HEK293 (cell line): ENCODE measurements at regions not wholly inside any gene's neighbourhood (a gene's known extent, or its start where the extent isn't known, plus 50 kb on each side); places are given as distances from the start of the nearest gene placed in this dataset.

ENCODE experiments used
- GFI1B ChIP-seq: fragments of 450-650 bp; formaldehyde crosslinking; IDR thresholded peaks from 2 replicates; pipeline ENCODE4 v1.5.1; 2016; ENCODE audit warnings: missing biosample characterization, missing genetic modification characterization
- GLI2 ChIP-seq: fragments of 450-650 bp; formaldehyde crosslinking; IDR thresholded peaks from 2 replicates; pipeline ENCODE4; 2017; ENCODE audit warnings: missing biosample characterization, missing genetic modification characterization, low read depth, borderline replicate concordance
- GLI4 ChIP-seq: fragments of 450-650 bp; formaldehyde crosslinking; IDR thresholded peaks from 2 replicates; pipeline ENCODE4 v1.5.1; 2016; ENCODE audit warnings: missing biosample characterization, missing genetic modification characterization
- IKZF3 ChIP-seq: fragments of 450-650 bp; IDR thresholded peaks from 2 replicates; pipeline ENCODE4 v1.5.0; 2018; ENCODE audit warnings: missing biosample characterization, mild to moderate bottlenecking, missing genetic modification characterization, moderate library complexity
- KLF10 ChIP-seq: fragments of 450-650 bp; IDR thresholded peaks from 2 replicates; pipeline ENCODE4 v1.5.1; 2018; ENCODE audit warnings: missing biosample characterization, mild to moderate bottlenecking, missing genetic modification characterization
- TCF7L2 ChIP-seq: IDR thresholded peaks from 2 replicates; pipeline ENCODE4 v1.6.1; 2011; ENCODE audit warnings: low read depth, mild to moderate bottlenecking, inconsistent platforms, low read length, moderate library complexity, borderline replicate concordance
- WT1 ChIP-seq: fragments of 450-650 bp; formaldehyde crosslinking; IDR thresholded peaks from 2 replicates; pipeline ENCODE4 v1.5.1; 2016; ENCODE audit warnings: missing biosample characterization, missing genetic modification characterization
- ZBTB1 ChIP-seq: fragments of 450-650 bp; formaldehyde crosslinking; IDR thresholded peaks from 2 replicates; pipeline ENCODE4 v1.5.1; 2016; ENCODE audit warnings: missing biosample characterization, missing genetic modification characterization
- ZBTB7A ChIP-seq: fragments of 450-650 bp; formaldehyde crosslinking; IDR thresholded peaks from 2 replicates; pipeline ENCODE4 v1.5.1; 2016; ENCODE audit warnings: low read depth, missing biosample characterization, missing genetic modification characterization
- ZNF112 ChIP-seq: fragments of 450-650 bp; formaldehyde crosslinking; IDR thresholded peaks from 2 replicates; pipeline ENCODE4 v1.5.0; 2017; ENCODE audit warnings: missing biosample characterization, missing genetic modification characterization
- ZNF114 ChIP-seq: fragments of 450-650 bp; formaldehyde crosslinking; IDR thresholded peaks from 2 replicates; pipeline ENCODE4 v1.5.0; 2017; ENCODE audit warnings: missing biosample characterization, missing genetic modification characterization
- ZNF138 ChIP-seq: fragments of 450-650 bp; formaldehyde crosslinking; IDR thresholded peaks from 2 replicates; pipeline ENCODE4 v1.5.1; 2016; ENCODE audit warnings: missing biosample characterization, missing genetic modification characterization, borderline replicate concordance
- ZNF140 ChIP-seq: fragments of 450-650 bp; formaldehyde crosslinking; IDR thresholded peaks from 2 replicates; pipeline ENCODE4 v1.5.1; 2016; ENCODE audit warnings: missing biosample characterization, missing genetic modification characterization
- ZNF16 ChIP-seq: fragments of 450-650 bp; formaldehyde crosslinking; IDR thresholded peaks from 2 replicates; pipeline ENCODE4 v1.5.1; 2016; ENCODE audit warnings: low read depth, missing biosample characterization, missing genetic modification characterization
- ZNF174 ChIP-seq: fragments of 450-650 bp; formaldehyde crosslinking; IDR thresholded peaks from 2 replicates; pipeline ENCODE4 v1.5.0; 2017; ENCODE audit warnings: missing biosample characterization, mild to moderate bottlenecking, missing genetic modification characterization
- ZNF202 ChIP-seq: fragments of 450-650 bp; formaldehyde crosslinking; IDR thresholded peaks from 2 replicates; pipeline ENCODE4 v1.5.1; 2016; ENCODE audit warnings: missing biosample characterization, missing genetic modification characterization, borderline replicate concordance
- ZNF221 ChIP-seq: fragments of 450-650 bp; formaldehyde crosslinking; IDR thresholded peaks from 2 replicates; pipeline ENCODE4 v1.5.1; 2017; ENCODE audit warnings: missing biosample characterization, missing genetic modification characterization, borderline replicate concordance
- ZNF266 ChIP-seq: fragments of 450-650 bp; formaldehyde crosslinking; IDR thresholded peaks from 2 replicates; pipeline ENCODE4 v1.5.1; 2016; ENCODE audit warnings: missing biosample characterization, missing genetic modification characterization, low read depth
- ZNF292 ChIP-seq: fragments of 450-650 bp; formaldehyde crosslinking; IDR thresholded peaks from 2 replicates; pipeline ENCODE4 v1.5.1; 2016; ENCODE audit warnings: low read depth, missing biosample characterization, missing genetic modification characterization, borderline replicate concordance
- ZNF311 ChIP-seq: fragments of 450-650 bp; formaldehyde crosslinking; IDR thresholded peaks from 2 replicates; pipeline ENCODE4 v1.5.1; 2017; ENCODE audit warnings: missing biosample characterization, missing genetic modification characterization, borderline replicate concordance
- ZNF324 ChIP-seq: fragments of 450-650 bp; formaldehyde crosslinking; IDR thresholded peaks from 2 replicates; pipeline ENCODE4 v1.5.1; 2016; ENCODE audit warnings: missing biosample characterization, missing genetic modification characterization
- ZNF335 ChIP-seq: fragments of 450-650 bp; formaldehyde crosslinking; conservative IDR thresholded peaks from 2 replicates; pipeline ENCODE4 v1.5.1; 2016; ENCODE audit warnings: missing biosample characterization, missing genetic modification characterization
- ZNF510 ChIP-seq: fragments of 450-650 bp; formaldehyde crosslinking; IDR thresholded peaks from 2 replicates; pipeline ENCODE4 v1.5.1; 2018; ENCODE audit warnings: mild to moderate bottlenecking, missing genetic modification characterization, missing biosample characterization; ENCODE audit not compliant: insufficient replicate concordance
- ZNF585B ChIP-seq: fragments of 450-650 bp; formaldehyde crosslinking; IDR thresholded peaks from 2 replicates; pipeline ENCODE4 v1.5.1; 2016; ENCODE audit warnings: missing biosample characterization, missing genetic modification characterization
- ZNF623 ChIP-seq: fragments of 450-650 bp; formaldehyde crosslinking; IDR thresholded peaks from 2 replicates; pipeline ENCODE4 v1.5.1; 2016; ENCODE audit warnings: missing biosample characterization, missing genetic modification characterization
- ZNF664 ChIP-seq: fragments of 450-650 bp; formaldehyde crosslinking; IDR thresholded peaks from 2 replicates; pipeline ENCODE4 v1.5.1; 2016; ENCODE audit warnings: missing biosample characterization, missing genetic modification characterization
- ZNF701 ChIP-seq: fragments of 450-650 bp; formaldehyde crosslinking; IDR thresholded peaks from 2 replicates; pipeline ENCODE4 v1.5.1; 2016; ENCODE audit warnings: missing biosample characterization, missing genetic modification characterization
- ZNF747 ChIP-seq: fragments of 450-650 bp; formaldehyde crosslinking; IDR thresholded peaks from 2 replicates; pipeline ENCODE4 v1.5.1; 2016; ENCODE audit warnings: missing biosample characterization, missing genetic modification characterization
- TF ChIP-seq, protein P1 (sequence below): fragments of 450-650 bp; formaldehyde crosslinking; IDR thresholded peaks from 2 replicates; pipeline ENCODE4 v1.5.1; 2017; ENCODE audit warnings: missing biosample characterization, missing genetic modification characterization
- TF ChIP-seq, protein P2 (sequence below): fragments of 450-650 bp; formaldehyde crosslinking; IDR thresholded peaks from 2 replicates; pipeline ENCODE4 v1.5.1; 2016; ENCODE audit warnings: missing biosample characterization, missing genetic modification characterization
- TF ChIP-seq, protein P3 (sequence below): fragments of 450-650 bp; formaldehyde crosslinking; IDR thresholded peaks from 2 replicates; pipeline ENCODE4 v1.5.1; 2016; ENCODE audit warnings: missing biosample characterization, missing genetic modification characterization
- TF ChIP-seq, protein P4 (sequence below): fragments of 450-650 bp; formaldehyde crosslinking; IDR thresholded peaks from 2 replicates; pipeline ENCODE4 v1.5.1; 2016; ENCODE audit warnings: missing biosample characterization, missing genetic modification characterization
- TF ChIP-seq, protein P5 (sequence below): fragments of 450-650 bp; formaldehyde crosslinking; IDR thresholded peaks from 2 replicates; pipeline ENCODE4 v1.5.1; 2016; ENCODE audit warnings: missing biosample characterization, missing genetic modification characterization
- TF ChIP-seq, protein P6 (sequence below): sonication (generic); formaldehyde crosslinking; IDR thresholded peaks from 2 replicates; pipeline ENCODE4 v1.8.1; 2022; ENCODE audit warnings: mild to moderate bottlenecking, moderate library complexity, missing genetic modification reagents

DNA sequence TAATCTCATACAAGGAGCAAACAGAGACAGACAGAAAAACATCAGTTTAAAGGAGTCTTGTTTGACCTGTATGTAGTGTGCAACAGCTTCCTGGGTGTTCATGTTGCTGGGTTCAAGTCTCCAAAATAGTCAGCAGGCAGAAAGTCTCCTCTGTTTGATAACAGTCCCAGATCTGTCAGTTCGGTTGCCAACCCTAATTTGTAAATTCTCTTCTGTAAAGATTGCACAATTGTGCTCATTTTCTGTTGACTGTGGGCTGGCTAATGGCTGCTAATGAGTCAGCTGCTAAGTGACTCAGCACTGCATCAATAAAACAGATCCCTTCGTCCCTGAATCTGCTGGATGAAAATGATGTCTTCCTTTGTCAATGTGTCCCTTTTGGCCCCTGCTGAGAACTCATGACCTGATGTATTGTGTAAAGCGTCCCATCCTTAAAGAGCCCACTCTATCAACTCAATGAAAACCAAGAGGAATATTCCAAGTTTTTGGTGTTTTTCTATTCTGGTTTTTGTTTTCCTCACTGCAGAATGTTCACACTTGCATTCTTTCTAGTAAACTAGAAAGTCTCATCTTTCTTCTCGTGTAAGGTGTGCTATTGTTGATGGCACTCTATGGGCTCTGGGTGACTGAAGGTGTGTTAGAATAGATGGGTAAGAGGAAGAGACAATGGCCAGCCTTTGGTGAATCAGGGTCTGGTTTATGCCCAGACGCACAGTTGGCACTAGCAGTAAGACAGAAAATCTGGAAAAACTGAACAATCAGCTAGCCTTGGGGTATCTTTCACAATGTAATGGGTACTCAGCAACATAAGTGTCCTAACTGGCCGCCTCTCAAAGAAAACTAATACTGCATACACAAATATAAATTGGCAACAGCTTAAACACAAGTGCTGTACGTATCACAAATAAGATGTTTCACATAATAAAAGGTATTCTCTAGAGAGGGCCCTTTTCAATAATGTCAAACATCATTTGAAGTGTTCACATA lies 75.1 kb upstream of the SIPA1L2 start (continued):
- TF ChIP-seq, protein P1, sequence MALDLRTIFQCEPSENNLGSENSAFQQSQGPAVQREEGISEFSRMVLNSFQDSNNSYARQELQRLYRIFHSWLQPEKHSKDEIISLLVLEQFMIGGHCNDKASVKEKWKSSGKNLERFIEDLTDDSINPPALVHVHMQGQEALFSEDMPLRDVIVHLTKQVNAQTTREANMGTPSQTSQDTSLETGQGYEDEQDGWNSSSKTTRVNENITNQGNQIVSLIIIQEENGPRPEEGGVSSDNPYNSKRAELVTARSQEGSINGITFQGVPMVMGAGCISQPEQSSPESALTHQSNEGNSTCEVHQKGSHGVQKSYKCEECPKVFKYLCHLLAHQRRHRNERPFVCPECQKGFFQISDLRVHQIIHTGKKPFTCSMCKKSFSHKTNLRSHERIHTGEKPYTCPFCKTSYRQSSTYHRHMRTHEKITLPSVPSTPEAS: 0 out of 2 replicates have a peak, but pooled peaks have one; percentile 37
- TF ChIP-seq TCF7L2 (no peak), ZNF140 (no peak), ZNF701 (tag by site-specific recombination) (no peak), ZBTB1 (tag by site-specific recombination) (peak; percentile 78), ZNF664 (tag by site-specific recombination) (peak; percentile 97), ZNF623 (tag by site-specific recombination) (peak; percentile 33), GFI1B (tag by site-specific recombination) (no peak), ZNF114 (tag by site-specific recombination) (no peak), ZNF16 (tag by site-specific recombination) (no peak), ZNF221 (tag by site-specific recombination) (no peak), GLI4 (0 out of 2 replicates have a peak, but pooled peaks have one; percentile 62), ZNF585B (tag by site-specific recombination) (no peak), ZNF202 (no peak), ZNF311 (no peak), ZNF266 (tag by site-specific recombination) (no peak), ZNF112 (tag by site-specific recombination) (no peak), GLI2 (tag by site-specific recombination) (no peak; the same call in 1 of the 2 replicates), IKZF3 (tag by site-specific recombination) (peak; percentile 93), ZBTB7A (no peak), ZNF174 (tag by site-specific recombination) (no peak), ZNF510 (tag by site-specific recombination) (no peak), ZNF335 (tag by site-specific recombination) (peak; percentile 47; the same call in 1 of the 2 replicates), ZNF747 (tag by site-specific recombination) (no peak), ZNF292 (no peak), KLF10 (tag by site-specific recombination) (peak; percentile 76; the same call in 1 of the 2 replicates), ZNF324 (tag by site-specific recombination) (peak; percentile 98), ZNF138 (tag by site-specific recombination) (no peak), WT1 (peak; percentile 74)
- TF ChIP-seq, protein P2, sequence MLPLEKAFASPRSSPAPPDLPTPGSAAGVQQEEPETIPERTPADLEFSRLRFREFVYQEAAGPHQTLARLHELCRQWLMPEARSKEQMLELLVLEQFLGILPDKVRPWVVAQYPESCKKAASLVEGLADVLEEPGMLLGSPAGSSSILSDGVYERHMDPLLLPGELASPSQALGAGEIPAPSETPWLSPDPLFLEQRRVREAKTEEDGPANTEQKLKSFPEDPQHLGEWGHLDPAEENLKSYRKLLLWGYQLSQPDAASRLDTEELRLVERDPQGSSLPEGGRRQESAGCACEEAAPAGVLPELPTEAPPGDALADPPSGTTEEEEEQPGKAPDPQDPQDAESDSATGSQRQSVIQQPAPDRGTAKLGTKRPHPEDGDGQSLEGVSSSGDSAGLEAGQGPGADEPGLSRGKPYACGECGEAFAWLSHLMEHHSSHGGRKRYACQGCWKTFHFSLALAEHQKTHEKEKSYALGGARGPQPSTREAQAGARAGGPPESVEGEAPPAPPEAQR (tag by site-specific recombination): no peak; the same call in 1 of the 2 replicates
- TF ChIP-seq, protein P3, sequence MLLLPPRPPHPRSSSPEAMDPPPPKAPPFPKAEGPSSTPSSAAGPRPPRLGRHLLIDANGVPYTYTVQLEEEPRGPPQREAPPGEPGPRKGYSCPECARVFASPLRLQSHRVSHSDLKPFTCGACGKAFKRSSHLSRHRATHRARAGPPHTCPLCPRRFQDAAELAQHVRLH (tag by site-specific recombination): no peak
- TF ChIP-seq, protein P4, sequence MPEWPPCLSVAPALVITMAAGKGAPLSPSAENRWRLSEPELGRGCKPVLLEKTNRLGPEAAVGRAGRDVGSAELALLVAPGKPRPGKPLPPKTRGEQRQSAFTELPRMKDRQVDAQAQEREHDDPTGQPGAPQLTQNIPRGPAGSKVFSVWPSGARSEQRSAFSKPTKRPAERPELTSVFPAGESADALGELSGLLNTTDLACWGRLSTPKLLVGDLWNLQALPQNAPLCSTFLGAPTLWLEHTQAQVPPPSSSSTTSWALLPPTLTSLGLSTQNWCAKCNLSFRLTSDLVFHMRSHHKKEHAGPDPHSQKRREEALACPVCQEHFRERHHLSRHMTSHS (tag by site-specific recombination): no peak
- TF ChIP-seq, protein P5, sequence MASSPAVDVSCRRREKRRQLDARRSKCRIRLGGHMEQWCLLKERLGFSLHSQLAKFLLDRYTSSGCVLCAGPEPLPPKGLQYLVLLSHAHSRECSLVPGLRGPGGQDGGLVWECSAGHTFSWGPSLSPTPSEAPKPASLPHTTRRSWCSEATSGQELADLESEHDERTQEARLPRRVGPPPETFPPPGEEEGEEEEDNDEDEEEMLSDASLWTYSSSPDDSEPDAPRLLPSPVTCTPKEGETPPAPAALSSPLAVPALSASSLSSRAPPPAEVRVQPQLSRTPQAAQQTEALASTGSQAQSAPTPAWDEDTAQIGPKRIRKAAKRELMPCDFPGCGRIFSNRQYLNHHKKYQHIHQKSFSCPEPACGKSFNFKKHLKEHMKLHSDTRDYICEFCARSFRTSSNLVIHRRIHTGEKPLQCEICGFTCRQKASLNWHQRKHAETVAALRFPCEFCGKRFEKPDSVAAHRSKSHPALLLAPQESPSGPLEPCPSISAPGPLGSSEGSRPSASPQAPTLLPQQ (tag by site-specific recombination): peak; percentile 89
- TF ChIP-seq, protein P6, sequence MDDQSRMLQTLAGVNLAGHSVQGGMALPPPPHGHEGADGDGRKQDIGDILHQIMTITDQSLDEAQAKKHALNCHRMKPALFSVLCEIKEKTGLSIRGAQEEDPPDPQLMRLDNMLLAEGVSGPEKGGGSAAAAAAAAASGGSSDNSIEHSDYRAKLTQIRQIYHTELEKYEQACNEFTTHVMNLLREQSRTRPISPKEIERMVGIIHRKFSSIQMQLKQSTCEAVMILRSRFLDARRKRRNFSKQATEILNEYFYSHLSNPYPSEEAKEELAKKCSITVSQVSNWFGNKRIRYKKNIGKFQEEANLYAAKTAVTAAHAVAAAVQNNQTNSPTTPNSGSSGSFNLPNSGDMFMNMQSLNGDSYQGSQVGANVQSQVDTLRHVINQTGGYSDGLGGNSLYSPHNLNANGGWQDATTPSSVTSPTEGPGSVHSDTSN (CRISPR knock-in tag): no peak
